ENCODE measurements at regions not wholly inside any gene's neighbourhood (a gene's known extent, or its start where the extent isn't known, plus 50 kb on each side); places are given as distances from the start of the nearest gene placed in this dataset.
A peak's percentile ranks its signal among the peaks of the same experiment; 100 is the strongest.

GRCh38 chr7:112395411-112395810 lies 54.8 kb upstream of the IFRD1 start:
- DNase-seq (ENCODE audit: low spot score), result no peak

DNA sequence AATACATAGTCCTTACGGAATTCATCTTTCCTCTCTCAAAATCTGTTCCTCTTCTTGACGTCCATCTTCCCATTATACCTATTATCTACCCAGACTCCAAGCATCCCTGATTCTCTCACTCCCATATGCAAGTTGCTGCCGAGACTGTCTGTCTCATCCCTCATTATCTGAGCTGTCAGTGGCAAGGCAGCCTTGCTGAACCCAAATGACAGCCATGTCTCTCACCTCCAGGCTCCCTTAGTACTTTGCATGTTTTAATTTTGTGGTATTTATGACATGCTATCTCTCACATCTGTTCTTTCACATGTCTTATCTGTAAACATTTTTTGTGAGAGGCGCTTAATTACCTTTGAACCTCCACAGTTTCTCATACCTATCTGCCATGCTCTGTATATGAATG lies 54.4 kb upstream of the IFRD1 start:
- no peak for DNase-seq (ENCODE audit: low spot score)

- DNase-seq (ENCODE audit: low spot score), result no peak
Measured at GRCh38 chr7:112398534-112398933, 51.7 kb upstream of the IFRD1 start.

DNA sequence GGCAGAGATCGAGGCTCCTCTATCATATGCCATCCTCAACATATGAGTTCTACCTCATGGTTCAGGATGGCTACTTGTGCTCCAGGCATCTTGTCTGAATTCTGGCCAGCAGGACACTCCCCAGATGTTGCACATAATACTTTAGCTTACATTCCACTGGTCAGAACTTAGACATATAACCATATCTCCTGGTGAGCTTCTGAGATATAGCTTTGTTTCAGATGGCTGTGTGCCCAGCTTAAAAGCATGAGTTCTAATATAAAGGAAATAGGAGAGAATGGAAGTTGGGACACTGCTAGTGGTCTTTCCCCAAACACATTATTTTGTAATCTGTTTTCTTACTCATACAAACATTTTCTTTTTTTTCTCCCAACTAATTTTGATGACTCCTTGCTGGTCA lies 50.8 kb upstream of the IFRD1 start:
- DNase-seq (ENCODE audit: low spot score), result no peak

DNA sequence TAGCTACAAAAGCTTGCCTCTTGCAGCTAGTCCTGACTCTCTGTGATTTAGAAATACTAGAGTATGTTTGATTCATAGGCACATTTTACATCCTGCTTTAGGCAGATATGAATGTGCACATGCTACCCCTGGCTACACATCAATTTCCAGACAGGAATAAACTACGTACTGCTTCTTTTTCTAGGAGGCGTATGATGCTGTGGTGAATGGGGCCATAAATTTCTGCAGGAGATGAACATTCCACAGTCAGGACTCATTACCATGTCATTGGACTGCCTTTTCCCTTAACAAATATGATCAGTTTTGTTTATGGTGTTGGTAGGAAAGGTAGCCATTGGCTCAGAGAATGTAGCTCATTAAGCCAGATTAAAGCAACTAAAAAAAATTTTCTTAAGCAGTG lies 50.1 kb upstream of the IFRD1 start:
- DNase-seq (ENCODE audit: low spot score), result peak; percentile 61

Data from AG08395 (cell line).